ENCODE measurements at regions not wholly inside any gene's neighbourhood (a gene's known extent, or its start where the extent isn't known, plus 50 kb on each side); places are given as distances from the start of the nearest gene placed in this dataset.

GRCh38 chr20:48411245-48411644 lies 416.6 kb downstream of the PREX1 start:
- no peak overlapping the region for H3K27ac ChIP-seq
- no peak for TF ChIP-seq ZFX (IDR thresholded peaks at IDR 0.05)
- TF ChIP-seq, protein P1, sequence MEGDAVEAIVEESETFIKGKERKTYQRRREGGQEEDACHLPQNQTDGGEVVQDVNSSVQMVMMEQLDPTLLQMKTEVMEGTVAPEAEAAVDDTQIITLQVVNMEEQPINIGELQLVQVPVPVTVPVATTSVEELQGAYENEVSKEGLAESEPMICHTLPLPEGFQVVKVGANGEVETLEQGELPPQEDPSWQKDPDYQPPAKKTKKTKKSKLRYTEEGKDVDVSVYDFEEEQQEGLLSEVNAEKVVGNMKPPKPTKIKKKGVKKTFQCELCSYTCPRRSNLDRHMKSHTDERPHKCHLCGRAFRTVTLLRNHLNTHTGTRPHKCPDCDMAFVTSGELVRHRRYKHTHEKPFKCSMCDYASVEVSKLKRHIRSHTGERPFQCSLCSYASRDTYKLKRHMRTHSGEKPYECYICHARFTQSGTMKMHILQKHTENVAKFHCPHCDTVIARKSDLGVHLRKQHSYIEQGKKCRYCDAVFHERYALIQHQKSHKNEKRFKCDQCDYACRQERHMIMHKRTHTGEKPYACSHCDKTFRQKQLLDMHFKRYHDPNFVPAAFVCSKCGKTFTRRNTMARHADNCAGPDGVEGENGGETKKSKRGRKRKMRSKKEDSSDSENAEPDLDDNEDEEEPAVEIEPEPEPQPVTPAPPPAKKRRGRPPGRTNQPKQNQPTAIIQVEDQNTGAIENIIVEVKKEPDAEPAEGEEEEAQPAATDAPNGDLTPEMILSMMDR (conservative IDR thresholded peaks at IDR 0.05), result no peak

- no peak overlapping the region for H3K27ac ChIP-seq
- no peak for TF ChIP-seq ZFX (IDR thresholded peaks at IDR 0.05)
- TF ChIP-seq, protein P1 (conservative IDR thresholded peaks at IDR 0.05), result no peak
Measured at GRCh38 chr20:48409055-48409615, 418.7 kb downstream of the PREX1 start.

GRCh38 chr20:48407710-48408109 lies 420.1 kb downstream of the PREX1 start:
- TF ChIP-seq, protein P1 (conservative IDR thresholded peaks at IDR 0.05), result no peak
- TF ChIP-seq ZFX (IDR thresholded peaks at IDR 0.05), result no peak

DNA sequence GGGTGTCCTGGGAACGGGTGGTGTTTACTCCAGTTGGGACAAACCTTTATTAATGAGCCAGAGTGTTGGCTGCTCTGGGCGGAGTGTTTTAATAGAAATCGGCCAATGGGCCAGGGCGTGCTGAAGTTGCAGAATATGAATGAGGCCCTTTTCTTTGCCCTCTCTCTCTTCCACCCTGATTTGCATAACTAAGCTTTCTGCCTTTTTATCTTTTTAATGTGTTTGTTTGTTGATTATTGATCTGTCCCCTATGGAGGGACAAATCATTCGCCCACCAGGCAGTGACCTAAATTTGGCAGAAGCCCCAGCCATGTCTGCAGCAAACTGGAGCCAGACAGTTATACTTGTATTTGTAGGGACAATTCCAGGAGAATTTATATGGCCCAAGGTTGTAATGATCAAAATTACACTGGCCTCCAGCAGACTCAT lies 420.9 kb downstream of the PREX1 start:
- TF ChIP-seq ZFX (IDR thresholded peaks at IDR 0.05), result no peak
- TF ChIP-seq, protein P1 (conservative IDR thresholded peaks at IDR 0.05), result no peak
- H3K27ac ChIP-seq, result no peak overlapping the region

More at GRCh38 chr20:48407710-48408109, 420.1 kb downstream of the PREX1 start:
- H3K27ac ChIP-seq, result no peak overlapping the region

GRCh38 chr20:48406498-48406897 lies 421.3 kb downstream of the PREX1 start:
- TF ChIP-seq ZFX (IDR thresholded peaks at IDR 0.05), result no peak
- TF ChIP-seq, protein P1 (conservative IDR thresholded peaks at IDR 0.05), result no peak
- H3K27ac ChIP-seq, result no peak overlapping the region

GRCh38 chr20:48405909-48406308 lies 421.9 kb downstream of the PREX1 start:
- no peak overlapping the region for H3K27ac ChIP-seq
- TF ChIP-seq, protein P1 (conservative IDR thresholded peaks at IDR 0.05), result no peak
- TF ChIP-seq ZFX (IDR thresholded peaks at IDR 0.05), result no peak

DNA sequence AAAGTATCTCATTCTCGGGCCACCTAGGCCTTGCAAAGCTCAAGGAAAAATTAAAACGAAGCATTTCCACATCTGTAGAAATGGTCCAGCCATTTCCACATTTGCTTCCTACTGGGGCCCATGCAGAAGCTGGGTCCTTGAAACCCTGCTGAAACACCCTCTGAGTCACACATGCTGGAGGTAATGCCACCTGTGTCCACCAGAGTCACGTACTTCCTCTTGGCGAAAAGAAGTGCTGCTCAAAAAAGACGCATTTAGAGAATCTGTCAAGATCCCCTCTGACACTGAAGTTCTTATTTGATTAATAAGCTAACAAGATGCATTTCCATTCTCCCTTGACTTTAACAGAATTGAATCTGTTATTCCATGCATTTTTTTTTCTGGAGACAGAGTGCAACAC lies 423.2 kb downstream of the PREX1 start:
- no peak for TF ChIP-seq ZFX (IDR thresholded peaks at IDR 0.05)
- TF ChIP-seq, protein P1 (conservative IDR thresholded peaks at IDR 0.05), result no peak; the same call in 1 of the 2 replicates

More for the DNA sequence above, 423.2 kb downstream of the PREX1 start:
- H3K27ac ChIP-seq, result no peak overlapping the region

All from C4-2B (cell line).